Uterus (tissue), 3 donors: ENCODE measurements at regions not wholly inside any gene's neighbourhood (a gene's known extent, or its start where the extent isn't known, plus 50 kb on each side); places are given as distances from the start of the nearest gene placed in this dataset.

Experiments
- DNase-seq, 2 donors: peaks; one replicate each; pipeline ENCODE4 v3.0.0-alpha.2; 2019 to 2020
- H3K27ac ChIP-seq, 2 donors: fragments of 200-600 bp; sonication (generic); 1 replicate in 1 of 2; 2 replicates in 1 of 2; pipeline ENCODE4 v1.5.1; 2016 to 2018
- H3K27me3 ChIP-seq, 2 donors: fragments of 200-600 bp; sonication (generic); one replicate each; pipeline ENCODE4 v1.5.1; 2018 to 2019; ENCODE audit warnings: control low read depth in 1 of 2
- H3K36me3 ChIP-seq, 2 donors: fragments of 200-600 bp; sonication (generic); one replicate each; pipeline ENCODE4 v1.5.1; 2019; ENCODE audit warnings: control low read depth in 1 of 2
- H3K4me1 ChIP-seq, 2 donors: fragments of 200-600 bp; sonication (generic); one replicate each; pipeline ENCODE4 v1.5.1; 2018 to 2019; ENCODE audit warnings: control low read depth in 1 of 2
- H3K4me3 ChIP-seq, 2 donors: fragments of 200-600 bp; sonication (generic); 1 replicate in 1 of 2; 2 replicates in 1 of 2; pipeline ENCODE4 v1.5.1; 2018 to 2019; ENCODE audit warnings: mild to moderate bottlenecking in 1 of 2
- H3K9me3 ChIP-seq, 2 donors: fragments of 200-600 bp; sonication (generic); one replicate each; pipeline ENCODE4 v1.5.1; 2019; ENCODE audit warnings: control low read depth in 1 of 2
- CTCF ChIP-seq, 4 experiments: fragments of 200-600 bp in 2 of 4; fragments of 450-650 bp in 2 of 4; sonication (generic) in 2 of 4; IDR thresholded peaks; one replicate each; pipeline ENCODE4 v1.5.1; 2016 to 2019; ENCODE audit warnings: antibody characterized with exemption in 4 of 4, mild to moderate bottlenecking in 2 of 4, moderate library complexity in 1 of 4
- POLR2A ChIP-seq, 2 donors: fragments of 450-650 bp; IDR thresholded peaks; one replicate each; pipeline ENCODE4 v1.6.1; 2016; ENCODE audit warnings: antibody characterized with exemption in 2 of 2, mild to moderate bottlenecking in 1 of 2, moderate library complexity in 1 of 2
- intact Hi-C: fragments of 100-400 bp; cut with DNase I; formaldehyde crosslinking; loops from one replicate; pipeline ENCODE4 v1.15.1; 2023; ENCODE audit warnings: low total_unique reads
- donor health status: DM: yes; HTN: yes; CAD: no.

GRCh38 chr18:39299152-39299551, 1733.6 kb upstream of the CELF4 start:
- Histone ChIP-seq H3K36me3 (no peaks in the 10 kb centered on the region), H3K4me3 (no peak overlapping the region), H3K4me1 (no peaks in the 10 kb centered on the region), H3K9me3 (no peaks in the 10 kb centered on the region), H3K27me3 (no peaks in the 10 kb centered on the region), H3K27ac (no peak overlapping the region)
- intact Hi-C loops = no loop called here
- no peak for DNase-seq
- TF ChIP-seq POLR2A (IDR thresholded peaks at IDR 0.05) = no peak
- TF ChIP-seq CTCF (IDR thresholded peaks at IDR 0.05) = no peak

DNA sequence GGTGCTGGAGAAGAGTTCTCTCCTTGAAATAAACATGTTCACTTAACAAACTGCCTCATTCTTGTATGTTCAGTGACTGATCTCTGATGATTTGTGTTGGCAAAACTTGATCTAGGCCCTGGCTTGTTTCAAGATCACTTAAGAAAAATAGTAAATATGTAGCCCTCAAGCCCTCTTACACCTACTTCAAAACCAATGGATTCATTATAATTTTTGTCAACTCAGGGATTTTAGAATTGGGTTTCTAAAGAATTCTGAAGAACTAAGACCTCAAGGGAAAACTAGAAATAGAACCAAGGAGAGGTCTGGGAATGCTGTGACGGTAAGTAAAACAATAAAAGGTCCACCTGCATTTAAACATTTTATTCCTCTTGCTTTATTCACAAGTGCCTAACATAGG, 1731.6 kb upstream of the CELF4 start:
- no peak for DNase-seq
- Histone ChIP-seq H3K4me3 (no peak overlapping the region), H3K27me3 (no peaks in the 10 kb centered on the region), H3K27ac (no peak overlapping the region), H3K36me3 (no peaks in the 10 kb centered on the region), H3K9me3 (no peaks in the 10 kb centered on the region), H3K4me1 (no peaks in the 10 kb centered on the region)
- TF ChIP-seq POLR2A (IDR thresholded peaks at IDR 0.05) (no peak), CTCF (IDR thresholded peaks at IDR 0.05) (no peak)
- intact Hi-C loops = no loop called here

GRCh38 chr18:39296293-39296888, 1730.8 kb upstream of the CELF4 start:
- intact Hi-C loops = no loop called here

DNA sequence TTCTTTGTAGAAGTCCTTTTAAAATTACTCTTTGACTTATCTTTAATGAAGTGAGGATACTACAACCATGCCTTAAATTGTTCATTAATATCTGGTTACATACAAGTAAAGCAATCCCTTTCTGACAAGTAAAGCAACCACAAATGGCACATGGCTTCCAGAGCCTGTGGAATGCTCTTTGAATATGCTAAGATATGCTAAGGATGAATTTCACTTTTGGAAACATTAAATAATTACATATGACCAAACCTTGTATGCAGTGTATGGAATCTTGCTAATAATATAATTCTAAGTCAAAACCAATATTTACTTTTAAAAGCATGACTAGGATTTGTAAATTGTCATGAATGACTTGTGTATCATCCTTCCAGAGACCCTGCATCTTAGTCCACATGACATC, 1711.2 kb upstream of the CELF4 start:
- H3K9me3 ChIP-seq = no peaks in the 10 kb centered on the region
- no peak for DNase-seq
- no peaks in the 10 kb centered on the region for H3K27me3 ChIP-seq
- H3K4me3 ChIP-seq = no peak overlapping the region
- H3K36me3 ChIP-seq = no peaks in the 10 kb centered on the region
- no peak overlapping the region for H3K27ac ChIP-seq
- intact Hi-C loops = no loop called here
- no peak for TF ChIP-seq POLR2A (IDR thresholded peaks at IDR 0.05)
- TF ChIP-seq CTCF (IDR thresholded peaks at IDR 0.05) = no peak
- no peaks in the 10 kb centered on the region for H3K4me1 ChIP-seq

More at GRCh38 chr18:39296293-39296888, 1730.8 kb upstream of the CELF4 start:
- Histone ChIP-seq H3K36me3 (no peaks in the 10 kb centered on the region), H3K4me3 (no peak overlapping the region), H3K27ac (no peak overlapping the region), H3K9me3 (no peaks in the 10 kb centered on the region), H3K4me1 (no peaks in the 10 kb centered on the region), H3K27me3 (no peaks in the 10 kb centered on the region)
- TF ChIP-seq POLR2A (IDR thresholded peaks at IDR 0.05) = no peak
- TF ChIP-seq CTCF (IDR thresholded peaks at IDR 0.05) = no peak
- no peak for DNase-seq

DNA sequence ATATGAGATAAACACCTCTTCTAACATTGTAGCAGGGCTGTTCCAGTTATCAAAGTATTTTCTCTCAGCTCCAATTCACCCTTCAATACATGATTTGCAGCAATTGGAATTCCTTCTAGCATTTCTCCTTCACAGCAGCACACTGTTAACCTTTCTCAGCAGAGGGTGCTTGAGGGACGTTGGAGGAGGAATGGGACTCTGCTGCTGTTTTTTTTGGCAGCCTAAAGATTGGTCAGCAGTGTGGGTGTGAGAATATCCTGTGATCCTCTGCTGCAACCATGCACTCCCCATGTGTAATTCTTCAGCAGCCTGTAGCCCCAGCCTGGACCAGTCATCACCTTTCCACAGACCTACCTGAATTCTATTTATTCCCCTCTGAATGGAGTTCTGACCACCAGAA, 1708.9 kb upstream of the CELF4 start:
- no peaks in the 10 kb centered on the region for H3K4me1 ChIP-seq
- TF ChIP-seq CTCF (IDR thresholded peaks at IDR 0.05) (no peak), POLR2A (IDR thresholded peaks at IDR 0.05) (no peak)

More for the DNA sequence above, 1708.9 kb upstream of the CELF4 start:
- Histone ChIP-seq H3K9me3 (no peaks in the 10 kb centered on the region), H3K27me3 (no peaks in the 10 kb centered on the region), H3K27ac (no peak overlapping the region), H3K36me3 (no peaks in the 10 kb centered on the region), H3K4me3 (no peak overlapping the region)
- DNase-seq = no peak
- intact Hi-C loops = no loop called here
